Activated CD4-positive, alpha-beta memory T cell treated with anti-CD3 and anti-CD28 coated beads for 36 hours (primary cell): ENCODE measurements at regions not wholly inside any gene's neighbourhood (a gene's known extent, or its start where the extent isn't known, plus 50 kb on each side); places are given as distances from the start of the nearest gene placed in this dataset.
"Not testable (repeated sequence)": the region's sequence is repeated elsewhere in the genome, so short reads cannot be mapped to it uniquely, and the experiment has no call there.

Experiments used
- CTCF ChIA-PET: fragments of 350-600 bp; sonication (Branson Sonifier 250); formaldehyde crosslinking; loops from one replicate; lab custom pipeline; 2021; ENCODE audit warnings: antibody characterized with exemption, inconsistent platforms; lab: Charles Lee
- POLR2A ChIA-PET: fragments of 350-600 bp; sonication (Branson Sonifier 250); formaldehyde crosslinking; loops from one replicate; lab custom pipeline; 2021; ENCODE audit warnings: antibody characterized with exemption; lab: Charles Lee
- DNase-seq: peaks from one replicate; pipeline ENCODE4 v3.0.0-alpha.2; 2020
- H3K27ac Mint-ChIP-seq: one replicate; pipeline ENCODE4 v1.8.0; 2021; ENCODE audit warnings: mixed read lengths
- H3K27me3 Mint-ChIP-seq: one replicate; pipeline ENCODE4 v1.8.0; 2021; ENCODE audit warnings: mixed read lengths
- H3K36me3 Mint-ChIP-seq: one replicate; pipeline ENCODE4 v1.8.0; 2021; ENCODE audit warnings: mixed read lengths
- H3K4me1 Mint-ChIP-seq: one replicate; pipeline ENCODE4 v1.8.0; 2021; ENCODE audit warnings: low read depth, mixed read lengths
- H3K4me3 Mint-ChIP-seq: one replicate; pipeline ENCODE4 v1.8.0; 2021; ENCODE audit warnings: mild to moderate bottlenecking, mixed read lengths
- H3K9me3 Mint-ChIP-seq: one replicate; pipeline ENCODE4 v1.8.0; 2021; ENCODE audit warnings: mixed read lengths
- intact Hi-C: fragments of 100-400 bp; cut with micrococcal nuclease; formaldehyde crosslinking; loops from one replicate; pipeline ENCODE4 v1.15.1; 2023

- Mint-ChIP-seq H3K27ac (no peak overlapping the region), H3K9me3 (no peaks in the 10 kb centered on the region), H3K36me3 (no peaks in the 10 kb centered on the region), H3K4me1 (no peaks in the 10 kb centered on the region), H3K4me3 (no peak overlapping the region), H3K27me3 (peaks cover 9% of the 10 kb centered on the region)
- intact Hi-C loops, result no loop called here
- DNase-seq, result no peak
- CTCF ChIA-PET, result no interaction called here
- POLR2A ChIA-PET, result no interaction called here
These were observed 391.3 kb downstream of the CCSER2 start for GRCh38 chr10:84719687-84720086.

GRCh38 chr10:84727398-84727797, 399.0 kb downstream of the CCSER2 start:
- ChIA-PET CTCF (no interaction called here), POLR2A (no interaction called here)
- H3K4me3 Mint-ChIP-seq, result no peak overlapping the region
- intact Hi-C loops, result no loop called here
- no peaks in the 10 kb centered on the region for H3K36me3 Mint-ChIP-seq
- no peaks in the 10 kb centered on the region for H3K4me1 Mint-ChIP-seq
- H3K27me3 Mint-ChIP-seq, result no peaks in the 10 kb centered on the region
- DNase-seq, result no peak
- H3K9me3 Mint-ChIP-seq, result peaks cover 4% of the 10 kb centered on the region
- H3K27ac Mint-ChIP-seq, result no peak overlapping the region

- H3K9me3 Mint-ChIP-seq, DNase-seq, H3K4me3 Mint-ChIP-seq, H3K4me1 Mint-ChIP-seq, H3K36me3 Mint-ChIP-seq, CTCF ChIA-PET, POLR2A ChIA-PET, H3K27me3 Mint-ChIP-seq, intact Hi-C loops, H3K27ac Mint-ChIP-seq: not testable (repeated sequence)
These were observed 410.7 kb downstream of the CCSER2 start for GRCh38 chr10:84739126-84739525.

GRCh38 chr10:84739641-84740040, 411.3 kb downstream of the CCSER2 start:
- Mint-ChIP-seq H3K36me3 (no peaks in the 10 kb centered on the region), H3K27ac (no peak overlapping the region), H3K27me3 (no peaks in the 10 kb centered on the region), H3K9me3 (no peaks in the 10 kb centered on the region), H3K4me3 (no peak overlapping the region), H3K4me1 (no peaks in the 10 kb centered on the region)
- POLR2A ChIA-PET, result no interaction called here
- CTCF ChIA-PET, result no interaction called here
- DNase-seq, result no peak
- intact Hi-C loops, result no loop called here

GRCh38 chr10:84743483-84743882, 415.1 kb downstream of the CCSER2 start:
- Mint-ChIP-seq H3K27me3 (no peaks in the 10 kb centered on the region), H3K36me3 (no peaks in the 10 kb centered on the region), H3K4me3 (no peak overlapping the region), H3K4me1 (no peaks in the 10 kb centered on the region), H3K9me3 (no peaks in the 10 kb centered on the region), H3K27ac (no peak overlapping the region)
- intact Hi-C loops, result no loop called here
- POLR2A ChIA-PET, result no interaction called here
- DNase-seq, result no peak
- CTCF ChIA-PET, result interaction anchor here (0.9 kb wide), 1 partner anchor 203 kb away, joined by 4 read pairs; no protein-coding TSS in a partner anchor

- Mint-ChIP-seq H3K27me3 (no peaks in the 10 kb centered on the region), H3K36me3 (no peaks in the 10 kb centered on the region), H3K27ac (no peak overlapping the region), H3K4me3 (no peak overlapping the region), H3K4me1 (no peaks in the 10 kb centered on the region), H3K9me3 (peaks cover 2% of the 10 kb centered on the region)
- DNase-seq, result no peak
- intact Hi-C loops, result no loop called here
- ChIA-PET POLR2A (no interaction called here), CTCF (no interaction called here)
These were observed 426.9 kb downstream of the CCSER2 start for GRCh38 chr10:84755311-84755710.

GRCh38 chr10:84756653-84757052, 428.3 kb downstream of the CCSER2 start:
- intact Hi-C loops, DNase-seq, H3K4me1 Mint-ChIP-seq, H3K9me3 Mint-ChIP-seq, POLR2A ChIA-PET, H3K36me3 Mint-ChIP-seq, H3K27me3 Mint-ChIP-seq, H3K4me3 Mint-ChIP-seq, CTCF ChIA-PET, H3K27ac Mint-ChIP-seq: not testable (repeated sequence)

- CTCF ChIA-PET, H3K36me3 Mint-ChIP-seq, H3K9me3 Mint-ChIP-seq, H3K4me1 Mint-ChIP-seq, H3K27me3 Mint-ChIP-seq, H3K27ac Mint-ChIP-seq, H3K4me3 Mint-ChIP-seq, DNase-seq, POLR2A ChIA-PET, intact Hi-C loops: not testable (repeated sequence)
These were observed 433.7 kb downstream of the CCSER2 start for GRCh38 chr10:84761994-84762614.

GRCh38 chr10:84762754-84763394, 434.5 kb downstream of the CCSER2 start:
- Mint-ChIP-seq H3K27me3 (no peaks in the 10 kb centered on the region), H3K27ac (no peak overlapping the region), H3K4me1 (no peaks in the 10 kb centered on the region), H3K9me3 (no peaks in the 10 kb centered on the region), H3K4me3 (no peak overlapping the region), H3K36me3 (no peaks in the 10 kb centered on the region)
- ChIA-PET CTCF (no interaction called here), POLR2A (no interaction called here)
- intact Hi-C loops, result no loop called here
- DNase-seq, result no peak

GRCh38 chr10:84763965-84764364, 435.6 kb downstream of the CCSER2 start:
- H3K27me3 Mint-ChIP-seq, result no peaks in the 10 kb centered on the region
- no peak for DNase-seq
- no peak overlapping the region for H3K27ac Mint-ChIP-seq

GRCh38 chr10:84765086-84765485, 436.7 kb downstream of the CCSER2 start:
- no peaks in the 10 kb centered on the region for H3K4me1 Mint-ChIP-seq
- H3K36me3 Mint-ChIP-seq, result no peaks in the 10 kb centered on the region
- H3K9me3 Mint-ChIP-seq, result no peaks in the 10 kb centered on the region
- no peak overlapping the region for H3K27ac Mint-ChIP-seq
- H3K27me3 Mint-ChIP-seq, result no peaks in the 10 kb centered on the region
- intact Hi-C loops, result no loop called here
- H3K4me3 Mint-ChIP-seq, result no peak overlapping the region
- ChIA-PET POLR2A (no interaction called here), CTCF (no interaction called here)
- no peak for DNase-seq

More at GRCh38 chr10:84763965-84764364, 435.6 kb downstream of the CCSER2 start:
- H3K4me1 Mint-ChIP-seq, result no peaks in the 10 kb centered on the region
- H3K36me3 Mint-ChIP-seq, result no peaks in the 10 kb centered on the region
- ChIA-PET CTCF (no interaction called here), POLR2A (no interaction called here)
- no peak overlapping the region for H3K4me3 Mint-ChIP-seq
- H3K9me3 Mint-ChIP-seq, result no peaks in the 10 kb centered on the region
- intact Hi-C loops, result no loop called here

- no peak for DNase-seq
- ChIA-PET POLR2A (no interaction called here), CTCF (no interaction called here)
- Mint-ChIP-seq H3K4me1 (no peaks in the 10 kb centered on the region), H3K4me3 (no peak overlapping the region), H3K27me3 (no peaks in the 10 kb centered on the region), H3K27ac (no peak overlapping the region), H3K9me3 (no peaks in the 10 kb centered on the region), H3K36me3 (no peaks in the 10 kb centered on the region)
- intact Hi-C loops, result no loop called here
These were observed 437.3 kb downstream of the CCSER2 start for GRCh38 chr10:84765656-84766055.

GRCh38 chr10:84766923-84767322, 438.5 kb downstream of the CCSER2 start:
- Mint-ChIP-seq H3K9me3 (no peaks in the 10 kb centered on the region), H3K4me3 (no peak overlapping the region), H3K27me3 (no peaks in the 10 kb centered on the region), H3K36me3 (no peaks in the 10 kb centered on the region), H3K27ac (no peak overlapping the region), H3K4me1 (no peaks in the 10 kb centered on the region)
- intact Hi-C loops, result no loop called here
- no peak for DNase-seq
- ChIA-PET POLR2A (no interaction called here), CTCF (no interaction called here)
